Activated B cell treated with CpG ODN at 0.5 μM for 24 hours (primary cell): ENCODE measurements at regions not wholly inside any gene's neighbourhood (a gene's known extent, or its start where the extent isn't known, plus 50 kb on each side); places are given as distances from the start of the nearest gene placed in this dataset.

Source experiments
- ATAC-seq: fragments of 200-7000 bp; cut with Tn5 transposase; one replicate; pipeline ENCODE4 v1.10.0; 2021; ENCODE audit warnings: low read depth, mild to moderate bottlenecking, moderate library complexity
- CTCF ChIA-PET: fragments of 350-600 bp; sonication (Branson Sonifier 250); formaldehyde crosslinking; loops from one replicate; lab custom pipeline; 2021; ENCODE audit warnings: antibody characterized with exemption; lab: Charles Lee
- POLR2A ChIA-PET: fragments of 350-600 bp; sonication (Branson Sonifier 250); formaldehyde crosslinking; loops from one replicate; lab custom pipeline; 2021; ENCODE audit warnings: antibody characterized with exemption; lab: Charles Lee
- DNase-seq: peaks from one replicate; pipeline ENCODE4 v3.0.0; 2022
- H3K27ac Mint-ChIP-seq: one replicate; pipeline ENCODE4 v1.8.0; 2020; ENCODE audit warnings: mixed read lengths
- H3K27me3 Mint-ChIP-seq: one replicate; pipeline ENCODE4 v1.8.0; 2021; ENCODE audit warnings: mixed read lengths
- H3K36me3 Mint-ChIP-seq: one replicate; pipeline ENCODE4 v1.8.0; 2021; ENCODE audit warnings: low read depth, mixed read lengths
- H3K4me1 Mint-ChIP-seq: one replicate; pipeline ENCODE4 v1.8.0; 2021; ENCODE audit warnings: mixed read lengths
- H3K4me3 Mint-ChIP-seq: one replicate; pipeline ENCODE4 v1.8.0; 2020; ENCODE audit warnings: mild to moderate bottlenecking, mixed read lengths
- H3K9me3 Mint-ChIP-seq: one replicate; pipeline ENCODE4 v1.8.0; 2020; ENCODE audit warnings: mixed read lengths
- CTCF ChIP-seq: fragments of 200-600 bp; IDR thresholded peaks from one replicate; pipeline ENCODE4 v1.8.0; 2022; ENCODE audit warnings: antibody characterized with exemption, mild to moderate bottlenecking
- intact Hi-C: fragments of 100-400 bp; cut with micrococcal nuclease; formaldehyde crosslinking; loops from one replicate; pipeline ENCODE4 v1.15.1; 2024

GRCh38 chr3:182729903-182730674 lies 63.2 kb upstream of the ATP11B start:
- H3K4me1 Mint-ChIP-seq, result peaks cover 40% of the 10 kb centered on the region
- POLR2A ChIA-PET, result interaction anchor here (2.5 kb wide), 1 partner anchor 64 kb away, joined by 13 read pairs; the partner anchor contains the start of gene ATP11B
- peak overlapping the region; percentile 83 for H3K4me3 Mint-ChIP-seq
- H3K36me3 Mint-ChIP-seq, result no peaks in the 10 kb centered on the region
- peak overlapping the region; percentile 72 for H3K27ac Mint-ChIP-seq
- no peak for DNase-seq
- no peaks in the 10 kb centered on the region for H3K27me3 Mint-ChIP-seq
- H3K9me3 Mint-ChIP-seq, result no peaks in the 10 kb centered on the region
- ATAC-seq, result peak; percentile 72
- TF ChIP-seq CTCF, result no peak
- CTCF ChIA-PET, result interaction anchor here (1.0 to 1.2 kb wide), 3 partner anchors 15 to 109 kb away, joined by 3 to 4 read pairs (median 3); no protein-coding TSS in a partner anchor
- intact Hi-C loops, result loop anchor here (1.0 to 5.0 kb wide), 3 partner anchors 37 to 107 kb away; partner anchors contain the start of gene ATP11B

GRCh38 chr3:182730675-182731042 lies 62.6 kb upstream of the ATP11B start:
- Mint-ChIP-seq H3K27me3 (no peaks in the 10 kb centered on the region), H3K4me1 (peaks cover 40% of the 10 kb centered on the region), H3K4me3 (peak overlapping the region; percentile 83), H3K36me3 (no peaks in the 10 kb centered on the region), H3K9me3 (no peaks in the 10 kb centered on the region), H3K27ac (peak overlapping the region; percentile 72)
- TF ChIP-seq CTCF, result no peak
- ChIA-PET CTCF (interaction anchor here (1.0 kb wide), 1 partner anchor 64 kb away, joined by 3 read pairs; no protein-coding TSS in a partner anchor), POLR2A (interaction anchor here (2.5 kb wide), 1 partner anchor 63 kb away, joined by 13 read pairs; the partner anchor contains the start of gene ATP11B)
- DNase-seq (no peak), ATAC-seq (peak; percentile 4)
- intact Hi-C loops, result loop anchor here (1.0 to 5.0 kb wide), 3 partner anchors 37 to 107 kb away; partner anchors contain the start of gene ATP11B

- H3K9me3 Mint-ChIP-seq, result no peaks in the 10 kb centered on the region
- TF ChIP-seq CTCF, result no peak
- peak overlapping the region; percentile 13 for H3K4me3 Mint-ChIP-seq
- peaks cover 40% of the 10 kb centered on the region for H3K4me1 Mint-ChIP-seq
- no peak for DNase-seq
- H3K27ac Mint-ChIP-seq, result peak overlapping the region; percentile 9
- ChIA-PET CTCF (no interaction called here), POLR2A (interaction anchor here (1.3 kb wide), 1 partner anchor 62 kb away, joined by 5 read pairs; the partner anchor contains the start of gene ATP11B)
- no peak for ATAC-seq
- H3K36me3 Mint-ChIP-seq, result no peaks in the 10 kb centered on the region
- intact Hi-C loops, result loop anchor here (5.0 kb wide), 2 partner anchors 36 to 106 kb away; no protein-coding TSS in a partner anchor
- H3K27me3 Mint-ChIP-seq, result no peaks in the 10 kb centered on the region
These were observed 61.5 kb upstream of the ATP11B start for GRCh38 chr3:182731764-182732163.

- H3K27ac Mint-ChIP-seq, result peak overlapping the region; percentile 50
- no peak for TF ChIP-seq CTCF
- peak overlapping the region; percentile 13 for H3K4me3 Mint-ChIP-seq
- H3K27me3 Mint-ChIP-seq, result no peaks in the 10 kb centered on the region
- DNase-seq (no peak), ATAC-seq (peak; percentile 18)
- intact Hi-C loops, result loop anchor here (5.0 kb wide), 2 partner anchors 35 to 105 kb away; no protein-coding TSS in a partner anchor
- no peaks in the 10 kb centered on the region for H3K9me3 Mint-ChIP-seq
- H3K4me1 Mint-ChIP-seq, result peaks cover 40% of the 10 kb centered on the region
- CTCF ChIA-PET, result interaction anchor here (1.0 to 1.2 kb wide), 2 partner anchors 14 to 49 kb away, joined by 3 read pairs; no protein-coding TSS in a partner anchor
- POLR2A ChIA-PET, result interaction anchor here (1.3 kb wide), 1 partner anchor 61 kb away, joined by 5 read pairs; the partner anchor contains the start of gene ATP11B
- H3K36me3 Mint-ChIP-seq, result no peaks in the 10 kb centered on the region
These were observed 60.9 kb upstream of the ATP11B start for GRCh38 chr3:182732232-182733015.
